CD4-positive, alpha-beta T cell (primary cell): ENCODE measurements at regions not wholly inside any gene's neighbourhood (a gene's known extent, or its start where the extent isn't known, plus 50 kb on each side); places are given as distances from the start of the nearest gene placed in this dataset.

Source experiments
- ATAC-seq: fragments of 200-7000 bp; cut with Tn5 transposase; one replicate; pipeline ENCODE4 v1.10.0; 2022; ENCODE audit warnings: mild to moderate bottlenecking; ENCODE audit not compliant: poor library complexity
- CTCF ChIA-PET: fragments of 350-600 bp; sonication (Branson Sonifier 250); formaldehyde crosslinking; loops from one replicate; lab custom pipeline; 2021; ENCODE audit warnings: antibody characterized with exemption, inconsistent platforms; lab: Charles Lee
- POLR2A ChIA-PET: fragments of 350-600 bp; sonication (Branson Sonifier 250); formaldehyde crosslinking; loops from one replicate; lab custom pipeline; 2021; ENCODE audit warnings: antibody characterized with exemption, inconsistent platforms; lab: Charles Lee
- DNase-seq, 14 experiments: peaks; one replicate each; pipeline ENCODE4 v3.0.0-alpha.2; 2013 to 2020; ENCODE audit warnings: mixed read lengths in 2 of 14
- H3K27ac ChIP-seq, 2 donors: one replicate each; pipeline versions ENCODE4 v1.5.1 to v1.7.0; 2013; ENCODE audit warnings: low read length in 2 of 2, low read depth in 1 of 2, mild to moderate bottlenecking in 1 of 2
- H3K27me3 ChIP-seq, 2 experiments: 1 replicate in 1 of 2; 2 replicates in 1 of 2; pipeline versions ENCODE4 v1.6.1 to v1.7.0; 2013; ENCODE audit warnings: low read length in 2 of 2, control low read depth in 1 of 2, mild to moderate bottlenecking in 1 of 2, moderate library complexity in 1 of 2; ENCODE audit not compliant: insufficient read depth in 2 of 2, control insufficient read depth in 1 of 2
- H3K36me3 ChIP-seq: one replicate; pipeline ENCODE4 v1.6.1; 2013; ENCODE audit warnings: low read length, control low read depth; ENCODE audit not compliant: insufficient read depth
- H3K4me1 ChIP-seq: one replicate; pipeline ENCODE4 v1.6.1; 2013; ENCODE audit warnings: low read length, control low read depth; ENCODE audit not compliant: insufficient read depth
- H3K4me3 ChIP-seq: one replicate; pipeline ENCODE4 v1.5.1; 2013; ENCODE audit warnings: mild to moderate bottlenecking, low read length, moderate library complexity
- H3K9me3 ChIP-seq, 2 experiments: 1 replicate in 1 of 2; 2 replicates in 1 of 2; pipeline versions ENCODE4 v1.6.1 to v1.7.0; 2013; ENCODE audit warnings: low read length in 2 of 2, mild to moderate bottlenecking in 2 of 2, control low read depth in 1 of 2, moderate library complexity in 1 of 2; ENCODE audit not compliant: control insufficient read depth in 1 of 2, insufficient read depth in 1 of 2
- H3K27ac Mint-ChIP-seq: one replicate; pipeline ENCODE4 v1.8.0; 2020; ENCODE audit warnings: mixed read lengths
- H3K27me3 Mint-ChIP-seq: one replicate; pipeline ENCODE4 v1.8.0; 2021; ENCODE audit warnings: mixed read lengths
- H3K36me3 Mint-ChIP-seq: one replicate; pipeline ENCODE4 v1.8.0; 2021; ENCODE audit warnings: low read depth, mixed read lengths
- H3K4me1 Mint-ChIP-seq: one replicate; pipeline ENCODE4 v1.8.0; 2021; ENCODE audit warnings: low read depth, mixed read lengths
- H3K4me3 Mint-ChIP-seq: one replicate; pipeline ENCODE4 v1.8.0; 2020; ENCODE audit warnings: mild to moderate bottlenecking, mixed read lengths
- H3K9me3 Mint-ChIP-seq: one replicate; pipeline ENCODE4 v1.8.0; 2020; ENCODE audit warnings: mixed read lengths
- CTCF ChIP-seq: fragments of 200-600 bp; IDR thresholded peaks from one replicate; pipeline ENCODE4 v1.8.0; 2022; ENCODE audit warnings: antibody characterized with exemption, mild to moderate bottlenecking
- intact Hi-C, 2 experiments: fragments of 100-400 bp; cut with DNase I in 1 of 2; cut with micrococcal nuclease in 1 of 2; formaldehyde crosslinking; loops; one replicate each; pipeline versions ENCODE4 v1.15.1 to v1.9.0; 2023 to 2025; cut with DNase I, micrococcal nuclease

- POLR2A ChIA-PET: no interaction called here
These were observed 132.4 kb upstream of the ITGA6 start for GRCh38 chr2:172294983-172295382.

GRCh38 chr2:172295677-172296076 lies 131.7 kb upstream of the ITGA6 start:
- intact Hi-C loops: no loop called here
- no peak overlapping the region for H3K4me3 Mint-ChIP-seq
- ATAC-seq: no peak
- no peaks in the 10 kb centered on the region for H3K27me3 ChIP-seq
- no peaks in the 10 kb centered on the region for H3K4me1 ChIP-seq
- no peak for TF ChIP-seq CTCF
- no peaks in the 10 kb centered on the region for H3K4me1 Mint-ChIP-seq
- CTCF ChIA-PET: no interaction called here
- H3K27me3 Mint-ChIP-seq: peaks cover 12% of the 10 kb centered on the region
- no peaks in the 10 kb centered on the region for H3K9me3 ChIP-seq
- no peaks in the 10 kb centered on the region for H3K9me3 Mint-ChIP-seq
- H3K36me3 Mint-ChIP-seq: no peaks in the 10 kb centered on the region
- no peak for DNase-seq
- no peaks in the 10 kb centered on the region for H3K36me3 ChIP-seq
- no peak overlapping the region for H3K4me3 ChIP-seq
- no peak overlapping the region for H3K27ac ChIP-seq
- no peak overlapping the region for H3K27ac Mint-ChIP-seq
- POLR2A ChIA-PET: no interaction called here

More at GRCh38 chr2:172294983-172295382, 132.4 kb upstream of the ITGA6 start:
- Mint-ChIP-seq H3K36me3 (no peaks in the 10 kb centered on the region), H3K9me3 (no peaks in the 10 kb centered on the region), H3K27me3 (peaks cover 9% of the 10 kb centered on the region), H3K4me1 (no peaks in the 10 kb centered on the region), H3K4me3 (no peak overlapping the region), H3K27ac (no peak overlapping the region)
- no peaks in the 10 kb centered on the region for H3K27me3 ChIP-seq
- no peak overlapping the region for H3K27ac ChIP-seq
- CTCF ChIA-PET: no interaction called here
- TF ChIP-seq CTCF: no peak
- no peak for ATAC-seq
- intact Hi-C loops: no loop called here
- no peaks in the 10 kb centered on the region for H3K9me3 ChIP-seq
- H3K36me3 ChIP-seq: no peaks in the 10 kb centered on the region
- DNase-seq: no peak
- no peak overlapping the region for H3K4me3 ChIP-seq
- H3K4me1 ChIP-seq: no peaks in the 10 kb centered on the region

- Histone ChIP-seq H3K4me1 (no peaks in the 10 kb centered on the region), H3K9me3 (no peaks in the 10 kb centered on the region), H3K36me3 (no peaks in the 10 kb centered on the region), H3K27ac (no peak overlapping the region), H3K27me3 (no peaks in the 10 kb centered on the region), H3K4me3 (no peak overlapping the region)
- ATAC-seq (no peak), DNase-seq (no peak)
- Mint-ChIP-seq H3K4me3 (no peak overlapping the region), H3K36me3 (no peaks in the 10 kb centered on the region), H3K4me1 (no peaks in the 10 kb centered on the region), H3K27ac (no peak overlapping the region), H3K9me3 (no peaks in the 10 kb centered on the region), H3K27me3 (peaks cover 12% of the 10 kb centered on the region)
- ChIA-PET CTCF (no interaction called here), POLR2A (no interaction called here)
- intact Hi-C loops: no loop called here
- no peak for TF ChIP-seq CTCF
These were observed 130.9 kb upstream of the ITGA6 start for GRCh38 chr2:172296267-172297046.
